Right ventricle myocardium inferior (tissue), 1 donor: ENCODE measurements at regions not wholly inside any gene's neighbourhood (a gene's known extent, or its start where the extent isn't known, plus 50 kb on each side); places are given as distances from the start of the nearest gene placed in this dataset.
A peak's percentile ranks its signal among the peaks of the same experiment; 100 is the strongest.

Experiments used
- ATAC-seq: fragments of 200-7000 bp; cut with Tn5 transposase; one replicate; pipeline ENCODE4 v1.9.1; 2020; ENCODE audit warnings: mild to moderate bottlenecking, moderate library complexity
- DNase-seq: peaks from one replicate; pipeline ENCODE4 v3.0.0; 2021; ENCODE audit errors: missing footprints
- intact Hi-C: fragments of 100-400 bp; cut with DNase I; formaldehyde crosslinking; loops from one replicate; pipeline ENCODE4 v1.11.0; 2022
- donor health status: DM: no; HTN: yes; CAD: no; lungs with severe emphysema.

- DNase-seq (no peak), ATAC-seq (no peak)
- intact Hi-C loops = no loop called here
Measured at GRCh38 chr9:17024129-17024528, 110.7 kb upstream of the CNTLN start.

- intact Hi-C loops = no loop called here
- no peak for DNase-seq
- no peak for ATAC-seq
Measured at GRCh38 chr9:17021387-17021970, 113.4 kb upstream of the CNTLN start.

- intact Hi-C loops = no loop called here
- no peak for ATAC-seq
- DNase-seq = no peak
Measured at GRCh38 chr9:17019398-17019797, 115.4 kb upstream of the CNTLN start.

GRCh38 chr9:17018540-17019196 is 116.2 kb upstream of the CNTLN start:
- DNase-seq (no peak), ATAC-seq (no peak)
- intact Hi-C loops = no loop called here

- DNase-seq (peak; percentile 72), ATAC-seq (peak; percentile 81)
- intact Hi-C loops = no loop called here
Measured at GRCh38 chr9:17017931-17018491, 116.8 kb upstream of the CNTLN start.

GRCh38 chr9:17013891-17014290 is 120.9 kb upstream of the CNTLN start:
- intact Hi-C loops = no loop called here
- DNase-seq = no peak
- ATAC-seq = no peak

GRCh38 chr9:17013010-17013409 is 121.8 kb upstream of the CNTLN start:
- DNase-seq = no peak
- intact Hi-C loops = no loop called here
- ATAC-seq = no peak

- intact Hi-C loops = no loop called here
- no peak for ATAC-seq
- no peak for DNase-seq
Measured at GRCh38 chr9:17011880-17012279, 123.0 kb upstream of the CNTLN start.

GRCh38 chr9:17009071-17009470 is 125.8 kb upstream of the CNTLN start:
- intact Hi-C loops = no loop called here
- ATAC-seq = no peak
- DNase-seq = no peak

- peak; percentile 82 for ATAC-seq
- intact Hi-C loops = no loop called here
- DNase-seq = peak; percentile 72
Measured at GRCh38 chr9:17005056-17005823, 129.6 kb upstream of the CNTLN start.

- intact Hi-C loops = no loop called here
- no peak for DNase-seq
- ATAC-seq = no peak
Measured at GRCh38 chr9:17004500-17004899, 130.3 kb upstream of the CNTLN start.

- no peak for ATAC-seq
- intact Hi-C loops = no loop called here
Measured at GRCh38 chr9:17003576-17004240, 131.1 kb upstream of the CNTLN start.

GRCh38 chr9:16996901-16997491 is 126.5 kb upstream of the BNC2 start:
- ATAC-seq = no peak
- no peak for DNase-seq
- intact Hi-C loops = no loop called here

More at GRCh38 chr9:17003576-17004240, 131.1 kb upstream of the CNTLN start:
- no peak for DNase-seq

- no peak for ATAC-seq
- intact Hi-C loops = no loop called here
Measured at GRCh38 chr9:16992138-16992537, 121.7 kb upstream of the BNC2 start.

GRCh38 chr9:16987026-16987425 is 116.6 kb upstream of the BNC2 start:
- intact Hi-C loops = no loop called here

More at GRCh38 chr9:16992138-16992537, 121.7 kb upstream of the BNC2 start:
- no peak for DNase-seq

GRCh38 chr9:16986556-16986955 is 116.1 kb upstream of the BNC2 start:
- ATAC-seq (no peak), DNase-seq (no peak)
- intact Hi-C loops = no loop called here

More at GRCh38 chr9:16987026-16987425, 116.6 kb upstream of the BNC2 start:
- ATAC-seq (no peak), DNase-seq (no peak)

GRCh38 chr9:16985559-16986348 is 115.3 kb upstream of the BNC2 start:
- intact Hi-C loops = no loop called here
- no peak for DNase-seq
- ATAC-seq = peak; percentile 64

GRCh38 chr9:16982780-16983310 is 112.4 kb upstream of the BNC2 start:
- DNase-seq = no peak
- intact Hi-C loops = no loop called here
- no peak for ATAC-seq
